A549 (cell line): ENCODE measurements at regions not wholly inside any gene's neighbourhood (a gene's known extent, or its start where the extent isn't known, plus 50 kb on each side); places are given as distances from the start of the nearest gene placed in this dataset.

Source experiments
- CHD4 ChIP-seq: fragments of 200-600 bp; sonication (generic); IDR thresholded peaks from 2 replicates; pipeline ENCODE4 v1.6.1; 2016; ENCODE audit warnings: antibody characterized with exemption, mild to moderate bottlenecking, borderline replicate concordance
- TF ChIP-seq, protein P1 (sequence below): fragments of >200 bp; sonication (Bioruptor Twin); formaldehyde crosslinking; IDR thresholded peaks from 3 replicates; pipeline ENCODE4 v1.5.1; 2016

DNA sequence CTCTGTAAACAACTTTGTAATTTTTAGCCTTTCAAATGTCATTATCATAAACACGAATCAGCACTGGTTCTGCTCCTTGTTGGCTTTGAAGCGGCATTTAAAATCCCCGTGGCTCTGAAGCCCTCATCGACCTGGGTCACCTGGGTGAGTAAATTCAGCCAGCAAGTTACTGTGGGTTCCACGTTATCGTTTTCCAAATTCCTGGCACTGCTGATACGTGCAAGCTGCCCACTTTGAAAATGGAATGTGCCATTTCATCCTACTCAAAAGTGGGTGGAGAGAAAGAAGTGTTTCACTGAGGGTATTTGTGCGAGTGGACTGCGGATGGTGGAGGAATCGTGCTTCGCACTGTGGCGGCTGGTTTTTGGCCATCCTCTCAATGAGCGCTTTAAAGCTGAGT is 281.7 kb downstream of the KLF6 start:
- no peak for TF ChIP-seq CHD4
- TF ChIP-seq, protein P1, sequence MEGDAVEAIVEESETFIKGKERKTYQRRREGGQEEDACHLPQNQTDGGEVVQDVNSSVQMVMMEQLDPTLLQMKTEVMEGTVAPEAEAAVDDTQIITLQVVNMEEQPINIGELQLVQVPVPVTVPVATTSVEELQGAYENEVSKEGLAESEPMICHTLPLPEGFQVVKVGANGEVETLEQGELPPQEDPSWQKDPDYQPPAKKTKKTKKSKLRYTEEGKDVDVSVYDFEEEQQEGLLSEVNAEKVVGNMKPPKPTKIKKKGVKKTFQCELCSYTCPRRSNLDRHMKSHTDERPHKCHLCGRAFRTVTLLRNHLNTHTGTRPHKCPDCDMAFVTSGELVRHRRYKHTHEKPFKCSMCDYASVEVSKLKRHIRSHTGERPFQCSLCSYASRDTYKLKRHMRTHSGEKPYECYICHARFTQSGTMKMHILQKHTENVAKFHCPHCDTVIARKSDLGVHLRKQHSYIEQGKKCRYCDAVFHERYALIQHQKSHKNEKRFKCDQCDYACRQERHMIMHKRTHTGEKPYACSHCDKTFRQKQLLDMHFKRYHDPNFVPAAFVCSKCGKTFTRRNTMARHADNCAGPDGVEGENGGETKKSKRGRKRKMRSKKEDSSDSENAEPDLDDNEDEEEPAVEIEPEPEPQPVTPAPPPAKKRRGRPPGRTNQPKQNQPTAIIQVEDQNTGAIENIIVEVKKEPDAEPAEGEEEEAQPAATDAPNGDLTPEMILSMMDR, result no peak
